ENCODE measurements at regions not wholly inside any gene's neighbourhood (a gene's known extent, or its start where the extent isn't known, plus 50 kb on each side); places are given as distances from the start of the nearest gene placed in this dataset.

DNA sequence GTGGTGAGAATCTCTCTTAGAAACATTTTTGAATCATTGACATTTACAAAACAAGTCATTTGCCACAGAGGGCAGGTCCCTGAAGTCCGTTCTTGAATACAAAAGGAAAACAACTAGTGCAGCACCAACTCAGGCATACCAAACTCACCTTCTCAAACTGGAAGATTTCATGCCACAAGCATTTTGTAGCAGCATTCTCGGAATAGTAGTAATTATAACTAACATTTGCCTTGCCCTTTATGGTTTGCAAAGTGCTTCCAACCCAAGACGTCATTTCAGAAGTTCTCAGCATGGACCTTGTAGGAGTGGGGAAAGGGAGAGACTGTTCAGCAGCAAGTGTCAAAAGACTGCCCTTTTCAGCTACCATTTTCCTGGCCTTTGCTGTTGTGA is 344.6 kb downstream of the RFC3 start:
- TF ChIP-seq, protein P1, sequence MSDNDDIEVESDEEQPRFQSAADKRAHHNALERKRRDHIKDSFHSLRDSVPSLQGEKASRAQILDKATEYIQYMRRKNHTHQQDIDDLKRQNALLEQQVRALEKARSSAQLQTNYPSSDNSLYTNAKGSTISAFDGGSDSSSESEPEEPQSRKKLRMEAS (IDR thresholded peaks at IDR 0.05; ENCODE audit: low read depth, low read length), result no peak
- TF ChIP-seq CTCF (IDR thresholded peaks at IDR 0.05; ENCODE audit: low read depth, low read length) (no peak), POLR2A (IDR thresholded peaks at IDR 0.05; ENCODE audit: extremely low read depth, insufficient read length) (no peak), MYC (IDR thresholded peaks at IDR 0.05; ENCODE audit: low read depth, low read length) (no peak)
- DNase-seq (ENCODE audit: low read depth), result no peak
- no peak overlapping the region for H3K4me3 ChIP-seq (ENCODE audit: low read depth, low read length)

DNA sequence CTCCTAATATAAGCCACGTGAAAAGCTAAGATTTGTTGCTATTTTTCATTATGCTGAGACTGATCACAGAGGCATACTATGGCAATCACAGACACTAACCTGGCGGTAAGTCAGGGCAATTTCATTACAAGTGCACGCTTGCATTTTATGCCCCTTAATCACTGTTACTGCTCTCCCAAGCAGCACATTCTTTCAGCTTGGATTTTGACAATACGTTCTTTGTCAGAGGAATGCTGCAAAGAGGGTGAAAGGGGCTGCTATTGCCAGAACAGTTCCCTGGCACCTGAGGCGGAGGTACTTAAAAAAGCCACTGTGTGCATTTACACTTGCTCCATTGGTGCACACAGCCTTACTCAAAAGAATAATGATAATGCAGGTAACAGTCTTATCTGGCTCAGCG is 346.6 kb downstream of the RFC3 start:
- TF ChIP-seq, protein P1 (IDR thresholded peaks at IDR 0.05; ENCODE audit: low read depth, low read length), result no peak
- TF ChIP-seq POLR2A (IDR thresholded peaks at IDR 0.05; ENCODE audit: extremely low read depth, insufficient read length) (no peak), CTCF (IDR thresholded peaks at IDR 0.05; ENCODE audit: low read depth, low read length) (no peak), MYC (IDR thresholded peaks at IDR 0.05; ENCODE audit: low read depth, low read length) (no peak)
- DNase-seq (ENCODE audit: low read depth), result no peak
- H3K4me3 ChIP-seq (ENCODE audit: low read depth, low read length), result no peak overlapping the region

GRCh38 chr13:34165158-34165557 is 347.2 kb downstream of the RFC3 start:
- DNase-seq (ENCODE audit: low read depth), result no peak
- TF ChIP-seq MYC (IDR thresholded peaks at IDR 0.05; ENCODE audit: low read depth, low read length) (no peak), CTCF (IDR thresholded peaks at IDR 0.05; ENCODE audit: low read depth, low read length) (no peak), POLR2A (IDR thresholded peaks at IDR 0.05; ENCODE audit: extremely low read depth, insufficient read length) (no peak)
- TF ChIP-seq, protein P1 (IDR thresholded peaks at IDR 0.05; ENCODE audit: low read depth, low read length), result no peak
- H3K4me3 ChIP-seq (ENCODE audit: low read depth, low read length), result no peak overlapping the region

DNA sequence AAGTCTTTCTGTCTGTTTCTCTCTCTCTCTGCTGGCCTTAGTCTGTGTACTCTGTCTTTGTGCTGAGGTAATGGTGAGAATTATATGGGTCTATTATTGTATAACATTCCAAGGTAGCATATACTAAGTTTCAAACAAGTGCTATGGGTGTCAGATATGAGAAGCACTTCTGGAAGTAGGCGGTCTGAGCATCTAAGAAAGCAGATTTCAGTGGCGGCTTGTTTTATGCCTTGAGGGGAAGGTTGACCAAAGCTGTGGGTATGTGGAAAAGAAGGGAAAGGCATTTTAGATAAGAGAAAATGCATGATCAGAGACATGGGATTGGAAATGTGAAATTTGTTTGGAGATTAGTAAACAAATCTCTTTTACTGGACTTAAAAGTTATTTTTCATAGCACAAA is 348.5 kb downstream of the RFC3 start:
- no peak overlapping the region for H3K4me3 ChIP-seq (ENCODE audit: low read depth, low read length)
- no peak for TF ChIP-seq POLR2A (IDR thresholded peaks at IDR 0.05; ENCODE audit: extremely low read depth, insufficient read length)
- TF ChIP-seq MYC (IDR thresholded peaks at IDR 0.05; ENCODE audit: low read depth, low read length), result no peak
- no peak for TF ChIP-seq CTCF (IDR thresholded peaks at IDR 0.05; ENCODE audit: low read depth, low read length)
- TF ChIP-seq, protein P1 (IDR thresholded peaks at IDR 0.05; ENCODE audit: low read depth, low read length), result no peak
- DNase-seq (ENCODE audit: low read depth), result no peak

DNA sequence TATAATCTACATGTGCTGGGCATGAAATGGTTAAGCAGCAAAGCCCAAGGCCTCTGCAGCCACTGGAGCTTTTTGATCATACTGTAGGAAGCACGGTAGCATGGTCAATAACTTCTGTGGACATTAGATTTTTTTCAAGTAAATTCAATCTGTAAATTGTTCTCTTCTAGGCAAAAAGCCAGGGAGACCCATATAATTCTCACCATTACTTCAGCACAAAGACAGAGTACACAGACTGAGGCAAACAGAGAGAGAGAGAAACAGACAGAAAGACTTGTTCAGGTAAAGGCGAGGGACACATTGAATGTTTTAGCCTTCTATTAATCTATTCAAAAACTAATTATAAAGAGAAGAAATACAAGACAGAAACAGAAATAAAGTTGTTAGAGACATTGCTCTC is 349.4 kb downstream of the RFC3 start:
- TF ChIP-seq, protein P1 (IDR thresholded peaks at IDR 0.05; ENCODE audit: low read depth, low read length), result no peak
- TF ChIP-seq POLR2A (IDR thresholded peaks at IDR 0.05; ENCODE audit: extremely low read depth, insufficient read length) (no peak), CTCF (IDR thresholded peaks at IDR 0.05; ENCODE audit: low read depth, low read length) (no peak), MYC (IDR thresholded peaks at IDR 0.05; ENCODE audit: low read depth, low read length) (no peak)
- DNase-seq (ENCODE audit: low read depth), result no peak
- H3K4me3 ChIP-seq (ENCODE audit: low read depth, low read length), result no peak overlapping the region

DNA sequence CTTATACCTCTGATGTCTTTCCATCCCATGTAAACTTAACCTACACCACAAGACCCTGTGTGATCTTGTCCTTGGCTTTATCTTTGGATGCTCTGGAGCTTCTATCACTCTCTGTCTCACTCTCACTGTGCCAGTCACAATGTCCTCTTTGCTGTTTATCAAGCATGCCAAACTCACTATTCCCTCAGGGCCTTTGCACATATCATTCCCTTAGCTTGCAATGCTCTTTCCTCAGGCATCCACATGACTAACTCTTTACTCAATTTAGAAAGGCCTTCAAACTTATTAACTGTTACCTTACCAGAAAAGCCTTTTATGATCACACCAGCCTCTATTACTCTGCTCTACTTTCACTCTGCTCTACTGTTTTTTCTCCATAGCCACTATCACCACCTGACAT is 354.1 kb downstream of the RFC3 start:
- DNase-seq (ENCODE audit: low read depth), result no peak
- H3K4me3 ChIP-seq (ENCODE audit: low read depth, low read length), result no peak overlapping the region
- TF ChIP-seq, protein P1 (IDR thresholded peaks at IDR 0.05; ENCODE audit: low read depth, low read length), result no peak
- TF ChIP-seq POLR2A (IDR thresholded peaks at IDR 0.05; ENCODE audit: extremely low read depth, insufficient read length), result no peak
- TF ChIP-seq CTCF (IDR thresholded peaks at IDR 0.05; ENCODE audit: low read depth, low read length), result no peak
- no peak for TF ChIP-seq MYC (IDR thresholded peaks at IDR 0.05; ENCODE audit: low read depth, low read length)
